ENCODE measurements at regions not wholly inside any gene's neighbourhood (a gene's known extent, or its start where the extent isn't known, plus 50 kb on each side); places are given as distances from the start of the nearest gene placed in this dataset.

- H3K4me3 ChIP-seq = no peak overlapping the region
- H3K9me3 ChIP-seq (ENCODE audit: control insufficient read depth in 4 of 4, insufficient read depth in 3 of 4, low read length in 3 of 4) = no peaks in the 10 kb centered on the region
- H3K9ac ChIP-seq (ENCODE audit: insufficient read depth in 1 of 2, low read length in 2 of 2) = no peak overlapping the region
- H3K27ac ChIP-seq (ENCODE audit: low read depth in 1 of 2, low read length in 1 of 2) = no peak overlapping the region
- H3K36me3 ChIP-seq (ENCODE audit: control insufficient read depth in 4 of 4, insufficient read depth in 4 of 4, low read length in 4 of 4) = no peaks in the 10 kb centered on the region
- H3K4me1 ChIP-seq (ENCODE audit: control insufficient read depth in 5 of 5, insufficient read depth in 5 of 5, low read length in 5 of 5) = peaks cover 0 to 5% (median 0%) of the 10 kb centered on the region in 5 donors
- no peak for ATAC-seq (ENCODE audit: insufficient read depth, low FRiP score)
- TF ChIP-seq CTCF (IDR thresholded peaks at IDR 0.05; ENCODE audit: control extremely low read depth, extremely low read depth) = no peak
- no peak for DNase-seq
- WGBS, 2 donors = 88 to 95% methylated on average over 3 of the region's 3 CpGs
- no peaks in the 10 kb centered on the region for H3K27me3 ChIP-seq (ENCODE audit: control insufficient read depth in 3 of 3, insufficient read depth in 3 of 3, low read length in 2 of 3)
These were observed 62.9 kb upstream of the ABL1 start for GRCh38 chr9:130772185-130772584.

- DNase-seq (no peak), ATAC-seq (ENCODE audit: insufficient read depth, low FRiP score) (no peak)
- no peaks in the 10 kb centered on the region for H3K27me3 ChIP-seq (ENCODE audit: control insufficient read depth in 3 of 3, insufficient read depth in 3 of 3, low read length in 2 of 3)
- H3K4me1 ChIP-seq (ENCODE audit: control insufficient read depth in 5 of 5, insufficient read depth in 5 of 5, low read length in 5 of 5) = peaks cover 0 to 10% (median 3%) of the 10 kb centered on the region in 5 donors
- no peak overlapping the region for H3K4me3 ChIP-seq
- H3K36me3 ChIP-seq (ENCODE audit: control insufficient read depth in 4 of 4, insufficient read depth in 4 of 4, low read length in 4 of 4) = no peaks in the 10 kb centered on the region
- no peak overlapping the region for H3K27ac ChIP-seq (ENCODE audit: low read depth in 1 of 2, low read length in 1 of 2)
- 68 to 82% methylated on average over 3 of the region's 3 CpGs for WGBS, 2 donors
- no peak overlapping the region for H3K9ac ChIP-seq (ENCODE audit: insufficient read depth in 1 of 2, low read length in 2 of 2)
- no peaks in the 10 kb centered on the region for H3K9me3 ChIP-seq (ENCODE audit: control insufficient read depth in 4 of 4, insufficient read depth in 3 of 4, low read length in 3 of 4)
- TF ChIP-seq CTCF (IDR thresholded peaks at IDR 0.05; ENCODE audit: control extremely low read depth, extremely low read depth) = no peak
These were observed 60.9 kb upstream of the ABL1 start for GRCh38 chr9:130774183-130774582.

GRCh38 chr9:130775336-130775991, 59.6 kb upstream of the ABL1 start:
- H3K27ac ChIP-seq (ENCODE audit: low read depth in 1 of 2, low read length in 1 of 2) = no peak overlapping the region
- 97% methylated on average over 5 of the region's 5 CpGs for WGBS, 2 donors
- no peak for TF ChIP-seq CTCF (IDR thresholded peaks at IDR 0.05; ENCODE audit: control extremely low read depth, extremely low read depth)

More at GRCh38 chr9:130775336-130775991, 59.6 kb upstream of the ABL1 start:
- Histone ChIP-seq H3K27me3 (ENCODE audit: control insufficient read depth in 3 of 3, insufficient read depth in 3 of 3, low read length in 2 of 3) (no peaks in the 10 kb centered on the region), H3K4me3 (no peak overlapping the region), H3K9me3 (ENCODE audit: control insufficient read depth in 4 of 4, insufficient read depth in 3 of 4, low read length in 3 of 4) (no peaks in the 10 kb centered on the region), H3K36me3 (ENCODE audit: control insufficient read depth in 4 of 4, insufficient read depth in 4 of 4, low read length in 4 of 4) (no peaks in the 10 kb centered on the region), H3K4me1 (ENCODE audit: control insufficient read depth in 5 of 5, insufficient read depth in 5 of 5, low read length in 5 of 5) (peaks cover 0 to 23% (median 5%) of the 10 kb centered on the region in 5 donors), H3K9ac (ENCODE audit: insufficient read depth in 1 of 2, low read length in 2 of 2) (no peak overlapping the region)
- no peak for DNase-seq
- no peak for ATAC-seq (ENCODE audit: insufficient read depth, low FRiP score)

Data from lung (tissue), 11 donors.